Gastroesophageal sphincter (tissue), 3 donors: ENCODE measurements at regions not wholly inside any gene's neighbourhood (a gene's known extent, or its start where the extent isn't known, plus 50 kb on each side); places are given as distances from the start of the nearest gene placed in this dataset.

Experiments
- EP300 ChIP-seq: sonication (generic); formaldehyde crosslinking; IDR thresholded peaks from one replicate; pipeline ENCODE4 v1.6.1; 2017; ENCODE audit warnings: antibody characterized with exemption, mild to moderate bottlenecking
- TF ChIP-seq, protein P1 (sequence below), 4 experiments: fragments of 200-600 bp in 2 of 4; fragments of 450-650 bp in 2 of 4; sonication (generic) in 1 of 4; IDR thresholded peaks; one replicate each; pipeline ENCODE4 v1.5.1; 2017 to 2019; ENCODE audit warnings: antibody characterized with exemption in 4 of 4, mild to moderate bottlenecking in 2 of 4, moderate library complexity in 2 of 4

DNA sequence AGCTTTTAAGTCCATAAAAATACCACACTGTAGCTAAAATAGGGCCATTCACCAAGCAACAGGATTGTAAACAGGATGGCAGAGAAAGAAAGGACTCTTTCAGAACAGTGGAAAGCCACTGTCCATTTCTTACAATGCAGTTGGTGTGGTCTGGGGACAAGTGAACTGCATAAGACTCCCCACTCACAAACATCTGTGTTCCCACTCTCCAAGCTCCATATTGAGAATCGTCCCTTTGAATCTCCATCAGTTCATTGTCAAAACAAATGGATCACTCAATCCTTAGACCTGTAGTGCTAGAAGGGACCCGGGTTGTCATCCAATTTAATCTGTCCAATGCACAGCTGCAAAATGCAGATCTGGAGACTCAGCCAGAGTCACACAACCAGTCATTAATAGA lies 347.4 kb upstream of the KLHL29 start:
- TF ChIP-seq, protein P1, sequence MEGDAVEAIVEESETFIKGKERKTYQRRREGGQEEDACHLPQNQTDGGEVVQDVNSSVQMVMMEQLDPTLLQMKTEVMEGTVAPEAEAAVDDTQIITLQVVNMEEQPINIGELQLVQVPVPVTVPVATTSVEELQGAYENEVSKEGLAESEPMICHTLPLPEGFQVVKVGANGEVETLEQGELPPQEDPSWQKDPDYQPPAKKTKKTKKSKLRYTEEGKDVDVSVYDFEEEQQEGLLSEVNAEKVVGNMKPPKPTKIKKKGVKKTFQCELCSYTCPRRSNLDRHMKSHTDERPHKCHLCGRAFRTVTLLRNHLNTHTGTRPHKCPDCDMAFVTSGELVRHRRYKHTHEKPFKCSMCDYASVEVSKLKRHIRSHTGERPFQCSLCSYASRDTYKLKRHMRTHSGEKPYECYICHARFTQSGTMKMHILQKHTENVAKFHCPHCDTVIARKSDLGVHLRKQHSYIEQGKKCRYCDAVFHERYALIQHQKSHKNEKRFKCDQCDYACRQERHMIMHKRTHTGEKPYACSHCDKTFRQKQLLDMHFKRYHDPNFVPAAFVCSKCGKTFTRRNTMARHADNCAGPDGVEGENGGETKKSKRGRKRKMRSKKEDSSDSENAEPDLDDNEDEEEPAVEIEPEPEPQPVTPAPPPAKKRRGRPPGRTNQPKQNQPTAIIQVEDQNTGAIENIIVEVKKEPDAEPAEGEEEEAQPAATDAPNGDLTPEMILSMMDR (IDR thresholded peaks at IDR 0.05), result no peak
- no peak for TF ChIP-seq EP300
